ENCODE measurements at regions not wholly inside any gene's neighbourhood (a gene's known extent, or its start where the extent isn't known, plus 50 kb on each side); places are given as distances from the start of the nearest gene placed in this dataset.

DNA sequence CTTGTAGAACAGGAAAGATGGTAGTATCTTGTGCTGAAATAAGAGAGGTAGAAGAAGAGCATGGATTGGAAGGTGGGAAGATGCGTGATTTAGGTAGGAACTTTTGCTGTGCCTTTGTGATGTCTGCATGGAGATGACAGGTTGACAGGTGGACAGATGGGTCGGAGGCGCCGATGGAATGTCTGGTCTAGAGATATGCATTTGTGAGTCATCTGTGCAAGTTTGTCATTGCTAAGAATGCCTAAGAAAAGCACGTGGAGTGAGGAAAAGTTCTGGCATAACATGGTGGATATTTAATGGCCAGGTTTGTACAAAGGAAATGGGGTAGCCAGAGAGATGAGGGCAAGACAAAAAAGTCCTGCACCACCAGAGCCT, 76.0 kb upstream of the ARMC3 start:
- WGBS (ENCODE audit: insufficient coverage, low coverage, missing lambda C conversion rate): 12% methylated on average over 5 of the region's 5 CpGs
- peak; percentile 40 for FAIRE-seq
- Histone ChIP-seq H4K20me1 (replicated peaks; ENCODE audit: control insufficient read depth, insufficient read depth, low read length) (no peaks in the 10 kb centered on the region), H3K9me3 (replicated peaks; ENCODE audit: control insufficient read depth, insufficient read depth, low read depth, low read length) (no peaks in the 10 kb centered on the region), H3K4me2 (ENCODE audit: insufficient read depth, low read length) (no peak overlapping the region), H3K4me3 (no peak overlapping the region), H3K9me1 (ENCODE audit: control insufficient read depth, insufficient read depth, low read length) (no peaks in the 10 kb centered on the region), H3K27ac (ENCODE audit: extremely low read depth, low read depth, low read length) (no peak overlapping the region; the same call in 2 of the 3 replicates), H2AFZ (ENCODE audit: low read depth, low read length) (peak overlapping the region; percentile 49), H3K79me2 (ENCODE audit: control insufficient read depth, insufficient read depth, low read length) (no peaks in the 10 kb centered on the region), H3K27me3 (ENCODE audit: control insufficient read depth in 2 of 2, insufficient read depth in 2 of 2, low read length in 2 of 2) (no peaks in the 10 kb centered on the region), H3K36me3 (ENCODE audit: control insufficient read depth, insufficient read depth, low read length) (no peaks in the 10 kb centered on the region), H3K4me1 (replicated peaks in 1 of 2; ENCODE audit: control insufficient read depth in 2 of 2, insufficient read depth in 2 of 2, low read length in 2 of 2) (peaks cover 0 to 25% of the 10 kb centered on the region in 2 experiments; a peak in 3 of 5 replicates), H3K9ac (ENCODE audit: insufficient read depth in 1 of 2, low read depth in 2 of 2, low read length in 2 of 2) (no peak overlapping the region)
- DNase-seq (ENCODE audit: extremely low read depth in 1 of 4, low spot score in 3 of 4): peak in 1 of 4 experiments; percentile 31
- ChIA-PET CTCF (ENCODE audit: low intra/inter-chr PET ratio) (no interaction called here), POLR2A (interaction anchor here (0.7 kb wide), 1 partner anchor 848 kb away, joined by 3 read pairs; the partner anchor contains the start of gene DNAJC1)
- BruUV-seq (replicated peaks): no TSS peak
- no peak for ATAC-seq
- intact Hi-C loops (cut with micrococcal nuclease) (loop anchor here (5.0 to 10.0 kb wide), 3 partner anchors 35 to 280 kb away; partner anchors contain the start of gene PIP4K2A), in situ Hi-C loops (cut with MboI) (no loop called here)
- TF ChIP-seq TCF3 (CRISPR knock-in tag; IDR thresholded peaks at IDR 0.05): peak; percentile 42
- TF ChIP-seq, protein P1, sequence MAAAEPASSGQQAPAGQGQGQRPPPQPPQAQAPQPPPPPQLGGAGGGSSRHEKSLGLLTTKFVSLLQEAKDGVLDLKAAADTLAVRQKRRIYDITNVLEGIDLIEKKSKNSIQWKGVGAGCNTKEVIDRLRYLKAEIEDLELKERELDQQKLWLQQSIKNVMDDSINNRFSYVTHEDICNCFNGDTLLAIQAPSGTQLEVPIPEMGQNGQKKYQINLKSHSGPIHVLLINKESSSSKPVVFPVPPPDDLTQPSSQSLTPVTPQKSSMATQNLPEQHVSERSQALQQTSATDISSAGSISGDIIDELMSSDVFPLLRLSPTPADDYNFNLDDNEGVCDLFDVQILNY (CRISPR knock-in tag; IDR thresholded peaks at IDR 0.05): no peak
- TF ChIP-seq, protein P2, sequence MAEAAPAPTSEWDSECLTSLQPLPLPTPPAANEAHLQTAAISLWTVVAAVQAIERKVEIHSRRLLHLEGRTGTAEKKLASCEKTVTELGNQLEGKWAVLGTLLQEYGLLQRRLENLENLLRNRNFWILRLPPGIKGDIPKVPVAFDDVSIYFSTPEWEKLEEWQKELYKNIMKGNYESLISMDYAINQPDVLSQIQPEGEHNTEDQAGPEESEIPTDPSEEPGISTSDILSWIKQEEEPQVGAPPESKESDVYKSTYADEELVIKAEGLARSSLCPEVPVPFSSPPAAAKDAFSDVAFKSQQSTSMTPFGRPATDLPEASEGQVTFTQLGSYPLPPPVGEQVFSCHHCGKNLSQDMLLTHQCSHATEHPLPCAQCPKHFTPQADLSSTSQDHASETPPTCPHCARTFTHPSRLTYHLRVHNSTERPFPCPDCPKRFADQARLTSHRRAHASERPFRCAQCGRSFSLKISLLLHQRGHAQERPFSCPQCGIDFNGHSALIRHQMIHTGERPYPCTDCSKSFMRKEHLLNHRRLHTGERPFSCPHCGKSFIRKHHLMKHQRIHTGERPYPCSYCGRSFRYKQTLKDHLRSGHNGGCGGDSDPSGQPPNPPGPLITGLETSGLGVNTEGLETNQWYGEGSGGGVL (CRISPR knock-in tag; IDR thresholded peaks at IDR 0.05): no peak
- no peak for TF ChIP-seq PCBP1 (IDR thresholded peaks at IDR 0.05; ENCODE audit: low read depth, low read length, poor library complexity, severe bottlenecking)
- 0 out of 2 replicates have a peak, but pooled peaks have one; percentile 20 for TF ChIP-seq EP300 (IDR thresholded peaks at IDR 0.05; ENCODE audit: low read length)
- TF ChIP-seq, protein P3, sequence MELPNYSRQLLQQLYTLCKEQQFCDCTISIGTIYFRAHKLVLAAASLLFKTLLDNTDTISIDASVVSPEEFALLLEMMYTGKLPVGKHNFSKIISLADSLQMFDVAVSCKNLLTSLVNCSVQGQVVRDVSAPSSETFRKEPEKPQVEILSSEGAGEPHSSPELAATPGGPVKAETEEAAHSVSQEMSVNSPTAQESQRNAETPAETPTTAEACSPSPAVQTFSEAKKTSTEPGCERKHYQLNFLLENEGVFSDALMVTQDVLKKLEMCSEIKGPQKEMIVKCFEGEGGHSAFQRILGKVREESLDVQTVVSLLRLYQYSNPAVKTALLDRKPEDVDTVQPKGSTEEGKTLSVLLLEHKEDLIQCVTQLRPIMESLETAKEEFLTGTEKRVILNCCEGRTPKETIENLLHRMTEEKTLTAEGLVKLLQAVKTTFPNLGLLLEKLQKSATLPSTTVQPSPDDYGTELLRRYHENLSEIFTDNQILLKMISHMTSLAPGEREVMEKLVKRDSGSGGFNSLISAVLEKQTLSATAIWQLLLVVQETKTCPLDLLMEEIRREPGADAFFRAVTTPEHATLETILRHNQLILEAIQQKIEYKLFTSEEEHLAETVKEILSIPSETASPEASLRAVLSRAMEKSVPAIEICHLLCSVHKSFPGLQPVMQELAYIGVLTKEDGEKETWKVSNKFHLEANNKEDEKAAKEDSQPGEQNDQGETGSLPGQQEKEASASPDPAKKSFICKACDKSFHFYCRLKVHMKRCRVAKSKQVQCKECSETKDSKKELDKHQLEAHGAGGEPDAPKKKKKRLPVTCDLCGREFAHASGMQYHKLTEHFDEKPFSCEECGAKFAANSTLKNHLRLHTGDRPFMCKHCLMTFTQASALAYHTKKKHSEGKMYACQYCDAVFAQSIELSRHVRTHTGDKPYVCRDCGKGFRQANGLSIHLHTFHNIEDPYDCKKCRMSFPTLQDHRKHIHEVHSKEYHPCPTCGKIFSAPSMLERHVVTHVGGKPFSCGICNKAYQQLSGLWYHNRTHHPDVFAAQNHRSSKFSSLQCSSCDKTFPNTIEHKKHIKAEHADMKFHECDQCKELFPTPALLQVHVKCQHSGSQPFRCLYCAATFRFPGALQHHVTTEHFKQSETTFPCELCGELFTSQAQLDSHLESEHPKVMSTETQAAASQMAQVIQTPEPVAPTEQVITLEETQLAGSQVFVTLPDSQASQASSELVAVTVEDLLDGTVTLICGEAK (IDR thresholded peaks at IDR 0.05): no peak
- TF ChIP-seq, protein P3 (CRISPR knock-in tag; IDR thresholded peaks at IDR 0.05): no peak
- TF ChIP-seq ZNF134 (CRISPR knock-in tag; conservative IDR thresholded peaks at IDR 0.05): no peak
- no peak for TF ChIP-seq SAFB2 (IDR thresholded peaks at IDR 0.05; ENCODE audit: borderline replicate concordance, low read depth, low read length, severe bottlenecking)
- no peak for TF ChIP-seq RAD51 (IDR thresholded peaks at IDR 0.05; ENCODE audit: borderline replicate concordance, low read depth)
- no peak for TF ChIP-seq ERF (CRISPR knock-in tag; IDR thresholded peaks at IDR 0.05)
- TF ChIP-seq ZNF124 (CRISPR knock-in tag; IDR thresholded peaks at IDR 0.05): no peak
